ENCODE measurements at regions not wholly inside any gene's neighbourhood (a gene's known extent, or its start where the extent isn't known, plus 50 kb on each side); places are given as distances from the start of the nearest gene placed in this dataset.
"Not testable (repeated sequence)": the region's sequence is repeated elsewhere in the genome, so short reads cannot be mapped to it uniquely, and the experiment has no call there.

- H3K9me3 ChIP-seq (ENCODE audit: control extremely low read depth in 1 of 3, control insufficient read depth in 2 of 3, insufficient read depth in 1 of 3, low read length in 2 of 3), result no peaks in the 10 kb centered on the region
- under 1% methylated on average over 97 of the region's 114 CpGs for WGBS (ENCODE audit: insufficient coverage)
- H3K79me2 ChIP-seq (ENCODE audit: control insufficient read depth, insufficient read depth, low read length), result no peaks in the 10 kb centered on the region
- peak overlapping the region; percentile 78 for H2AFZ ChIP-seq (ENCODE audit: insufficient read depth, low read depth, low read length, poor library complexity, severe bottlenecking)
- TF ChIP-seq EZH2 (IDR thresholded peaks at IDR 0.05; ENCODE audit: borderline replicate concordance, insufficient read depth, low read depth, low read length, poor library complexity, severe bottlenecking), result no peak
- TF ChIP-seq, protein P1, sequence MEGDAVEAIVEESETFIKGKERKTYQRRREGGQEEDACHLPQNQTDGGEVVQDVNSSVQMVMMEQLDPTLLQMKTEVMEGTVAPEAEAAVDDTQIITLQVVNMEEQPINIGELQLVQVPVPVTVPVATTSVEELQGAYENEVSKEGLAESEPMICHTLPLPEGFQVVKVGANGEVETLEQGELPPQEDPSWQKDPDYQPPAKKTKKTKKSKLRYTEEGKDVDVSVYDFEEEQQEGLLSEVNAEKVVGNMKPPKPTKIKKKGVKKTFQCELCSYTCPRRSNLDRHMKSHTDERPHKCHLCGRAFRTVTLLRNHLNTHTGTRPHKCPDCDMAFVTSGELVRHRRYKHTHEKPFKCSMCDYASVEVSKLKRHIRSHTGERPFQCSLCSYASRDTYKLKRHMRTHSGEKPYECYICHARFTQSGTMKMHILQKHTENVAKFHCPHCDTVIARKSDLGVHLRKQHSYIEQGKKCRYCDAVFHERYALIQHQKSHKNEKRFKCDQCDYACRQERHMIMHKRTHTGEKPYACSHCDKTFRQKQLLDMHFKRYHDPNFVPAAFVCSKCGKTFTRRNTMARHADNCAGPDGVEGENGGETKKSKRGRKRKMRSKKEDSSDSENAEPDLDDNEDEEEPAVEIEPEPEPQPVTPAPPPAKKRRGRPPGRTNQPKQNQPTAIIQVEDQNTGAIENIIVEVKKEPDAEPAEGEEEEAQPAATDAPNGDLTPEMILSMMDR (IDR thresholded peaks at IDR 0.05), result no peak
- no peaks in the 10 kb centered on the region for H3K4me1 ChIP-seq (ENCODE audit: control insufficient read depth in 2 of 2, insufficient read depth in 2 of 2, low read length in 2 of 2)
- CTCF ChIA-PET, result no interaction called here
- H3K9me3 Mint-ChIP-seq (ENCODE audit: insufficient read depth), result no peaks in the 10 kb centered on the region
- intact Hi-C loops (cut with micrococcal nuclease), result no loop called here
- peak overlapping the region in 4 of 5 experiments; percentile 39 to 71 (median 61) for H3K4me3 ChIP-seq (ENCODE audit: control extremely low read depth in 1 of 5, extremely low read depth in 1 of 5, insufficient read depth in 1 of 5, low read depth in 2 of 5, low read length in 4 of 5)
- H3K27ac ChIP-seq (ENCODE audit: low read length in 2 of 2), result peak overlapping the region in 1 of 2 donors; percentile 49
- peak overlapping the region; percentile 72 for H3K9ac ChIP-seq (ENCODE audit: low read length)
- H3K4me2 ChIP-seq (replicated peaks; ENCODE audit: low read depth, low read length, poor library complexity, severe bottlenecking), result peak overlapping the region; percentile 77
- peak overlapping the region; percentile 93 for H3K4me3 Mint-ChIP-seq
- H3K27me3 Mint-ChIP-seq, result peaks cover 13% of the 10 kb centered on the region
- H3K4me1 Mint-ChIP-seq, result peaks cover 1% of the 10 kb centered on the region
- no peaks in the 10 kb centered on the region for H3K36me3 ChIP-seq (replicated peaks in 1 of 2; ENCODE audit: control extremely low read depth in 1 of 2, control insufficient read depth in 1 of 2, extremely low read depth in 1 of 2, insufficient read depth in 2 of 2, low read length in 1 of 2)
- POLR2A ChIA-PET, result no interaction called here
- DNase-seq (peak; percentile 74), ATAC-seq (ENCODE audit: low read depth) (peak; percentile 72)
- no peaks in the 10 kb centered on the region for H3K27me3 ChIP-seq (replicated peaks in 1 of 4; ENCODE audit: control extremely low read depth in 1 of 4, control insufficient read depth in 3 of 4, insufficient read depth in 4 of 4, low read length in 3 of 4)
- H4K20me1 ChIP-seq (ENCODE audit: control insufficient read depth, insufficient read depth, low read length, poor library complexity, severe bottlenecking), result no peaks in the 10 kb centered on the region
- H3K27ac Mint-ChIP-seq, result peak overlapping the region; percentile 94
Measured at GRCh38 chr7:29684787-29685650, 121.3 kb upstream of the WIPF3 start.

DNA sequence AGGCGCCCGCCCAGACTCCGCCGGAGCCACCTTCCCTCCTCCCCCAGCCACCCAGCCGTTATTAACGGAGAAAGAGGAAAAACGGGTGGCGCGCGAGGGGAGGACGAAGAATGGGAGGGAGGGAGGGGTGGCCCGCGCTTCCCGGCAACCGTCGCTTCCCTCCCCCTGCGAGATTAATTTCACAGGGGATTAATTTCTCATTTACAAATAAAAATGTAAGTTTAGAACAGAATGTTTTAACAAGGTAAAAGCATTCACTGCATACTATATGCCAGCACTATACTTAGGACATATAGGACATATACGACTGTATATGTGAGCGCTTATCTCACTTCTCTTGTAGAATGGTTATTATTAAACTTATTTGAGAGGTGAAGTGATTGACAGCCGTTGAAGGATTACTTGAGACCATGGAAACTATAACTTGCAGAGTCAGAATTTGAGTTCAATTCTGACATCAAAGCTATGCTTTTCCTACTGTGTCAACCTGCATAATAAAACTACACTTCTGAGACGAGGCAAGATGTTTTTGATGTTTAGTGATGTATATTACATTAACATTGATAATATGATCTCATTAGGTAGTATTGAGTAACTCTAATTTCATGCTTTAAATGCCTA, 120.5 kb upstream of the WIPF3 start:
- CTCF ChIA-PET; H4K20me1 ChIP-seq (ENCODE audit: control insufficient read depth, insufficient read depth, low read length, poor library complexity, severe bottlenecking); H3K9me3 Mint-ChIP-seq (ENCODE audit: insufficient read depth); H3K36me3 ChIP-seq (replicated peaks in 1 of 2; ENCODE audit: control extremely low read depth in 1 of 2, control insufficient read depth in 1 of 2, extremely low read depth in 1 of 2, insufficient read depth in 2 of 2, low read length in 1 of 2); H3K27ac ChIP-seq (ENCODE audit: low read length in 2 of 2); intact Hi-C loops (cut with micrococcal nuclease); H3K79me2 ChIP-seq (ENCODE audit: control insufficient read depth, insufficient read depth, low read length); ATAC-seq (ENCODE audit: low read depth); POLR2A ChIA-PET; H3K4me1 ChIP-seq (ENCODE audit: control insufficient read depth in 2 of 2, insufficient read depth in 2 of 2, low read length in 2 of 2); H3K27me3 ChIP-seq (replicated peaks in 1 of 4; ENCODE audit: control extremely low read depth in 1 of 4, control insufficient read depth in 3 of 4, insufficient read depth in 4 of 4, low read length in 3 of 4); H3K4me1 Mint-ChIP-seq; H3K9me3 ChIP-seq (ENCODE audit: control extremely low read depth in 1 of 3, control insufficient read depth in 2 of 3, insufficient read depth in 1 of 3, low read length in 2 of 3): not testable (repeated sequence)
- peak overlapping the region in 4 of 5 experiments; percentile 39 to 71 (median 61) for H3K4me3 ChIP-seq (ENCODE audit: control extremely low read depth in 1 of 5, extremely low read depth in 1 of 5, insufficient read depth in 1 of 5, low read depth in 2 of 5, low read length in 4 of 5)
- DNase-seq, result peak; percentile 22
- peak overlapping the region; percentile 78 for H2AFZ ChIP-seq (ENCODE audit: insufficient read depth, low read depth, low read length, poor library complexity, severe bottlenecking)
- Mint-ChIP-seq H3K27me3 (peaks cover 13% of the 10 kb centered on the region), H3K27ac (peak overlapping the region; percentile 46), H3K4me3 (peak overlapping the region; percentile 69)
- peak overlapping the region; percentile 72 for H3K9ac ChIP-seq (ENCODE audit: low read length)
- no CpG with 5 or more reads among the region's 21 CpGs for WGBS (ENCODE audit: insufficient coverage)
- H3K4me2 ChIP-seq (replicated peaks; ENCODE audit: low read depth, low read length, poor library complexity, severe bottlenecking), result peak overlapping the region; percentile 77

DNA sequence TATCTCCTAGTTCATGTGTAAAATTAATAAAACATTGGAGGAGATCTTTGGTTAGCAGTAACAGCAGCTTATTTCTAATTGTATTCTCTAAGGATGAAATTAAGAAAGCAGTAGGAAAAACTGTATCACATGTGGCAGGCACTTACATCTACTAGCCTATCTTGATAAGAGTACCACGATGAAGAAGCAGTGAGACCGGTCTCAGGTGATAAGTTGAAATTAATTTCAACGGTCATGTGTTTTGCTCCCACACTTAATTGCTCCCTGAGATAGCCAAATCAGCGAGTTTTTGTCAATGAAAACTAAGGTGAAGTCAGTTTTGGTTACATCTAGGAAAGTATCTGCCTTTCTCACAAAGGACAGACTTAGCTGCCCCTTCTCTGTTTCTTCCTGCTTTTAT, 115.8 kb upstream of the WIPF3 start:
- H3K27ac Mint-ChIP-seq; H3K36me3 ChIP-seq (replicated peaks in 1 of 2; ENCODE audit: control extremely low read depth in 1 of 2, control insufficient read depth in 1 of 2, extremely low read depth in 1 of 2, insufficient read depth in 2 of 2, low read length in 1 of 2); H4K20me1 ChIP-seq (ENCODE audit: control insufficient read depth, insufficient read depth, low read length, poor library complexity, severe bottlenecking); H3K4me2 ChIP-seq (replicated peaks; ENCODE audit: low read depth, low read length, poor library complexity, severe bottlenecking); H3K9ac ChIP-seq (ENCODE audit: low read length); H2AFZ ChIP-seq (ENCODE audit: insufficient read depth, low read depth, low read length, poor library complexity, severe bottlenecking); ATAC-seq (ENCODE audit: low read depth); intact Hi-C loops (cut with micrococcal nuclease); CTCF ChIA-PET; H3K27me3 ChIP-seq (replicated peaks in 1 of 4; ENCODE audit: control extremely low read depth in 1 of 4, control insufficient read depth in 3 of 4, insufficient read depth in 4 of 4, low read length in 3 of 4); H3K4me3 ChIP-seq (ENCODE audit: control extremely low read depth in 1 of 5, extremely low read depth in 1 of 5, insufficient read depth in 1 of 5, low read depth in 2 of 5, low read length in 4 of 5); H3K4me1 Mint-ChIP-seq; H3K4me3 Mint-ChIP-seq; H3K79me2 ChIP-seq (ENCODE audit: control insufficient read depth, insufficient read depth, low read length); H3K4me1 ChIP-seq (ENCODE audit: control insufficient read depth in 2 of 2, insufficient read depth in 2 of 2, low read length in 2 of 2); H3K9me3 Mint-ChIP-seq (ENCODE audit: insufficient read depth); H3K9me3 ChIP-seq (ENCODE audit: control extremely low read depth in 1 of 3, control insufficient read depth in 2 of 3, insufficient read depth in 1 of 3, low read length in 2 of 3); H3K27ac ChIP-seq (ENCODE audit: low read length in 2 of 2); POLR2A ChIA-PET; DNase-seq: not testable (repeated sequence)
- H3K27me3 Mint-ChIP-seq, result peaks cover 11% of the 10 kb centered on the region
- WGBS (ENCODE audit: insufficient coverage), result no CpG with 5 or more reads among the region's 4 CpGs
